A549 (cell line): ENCODE measurements at regions not wholly inside any gene's neighbourhood (a gene's known extent, or its start where the extent isn't known, plus 50 kb on each side); places are given as distances from the start of the nearest gene placed in this dataset.

Experiments
- ATAC-seq, 2 experiments: fragments of 200-7000 bp in 1 of 2; fragments of >200 bp in 1 of 2; cut with Nextera tagmentation in 1 of 2; cut with Tn5 transposase in 1 of 2; 3 replicates each; pipeline versions ENCODE4 v1.8.0 to v1.9.1; 2018 to 2020; ENCODE audit warnings: mild to moderate bottlenecking in 1 of 2, moderate library complexity in 1 of 2
- CTCF ChIA-PET: fragments of 300-600 bp; sonication (Branson Sonifier 250); formaldehyde crosslinking; extraction: SDS; loops from one replicate; lab custom pipeline; 2021; ENCODE audit warnings: antibody characterized with exemption, inconsistent platforms; lab: Yijun Ruan, JAX
- POLR2A ChIA-PET: fragments of 350-600 bp; formaldehyde crosslinking; extraction: SDS; loops from one replicate; lab custom pipeline; 2021; ENCODE audit warnings: antibody characterized with exemption, inconsistent platforms; lab: Yijun Ruan, JAX
- DNase-seq, 2 experiments: peaks; one replicate each; pipeline versions ENCODE4 v3.0.0 to v3.0.0-alpha.2; 2011 to 2016; ENCODE audit warnings: low read depth in 1 of 2, low spot score in 1 of 2
- FAIRE-seq: peaks from 2 replicates; lab custom pipeline; 2011; peaks lifted over from hg19 to GRCh38; lab: Jason Lieb, UNC
- H3K27ac ChIP-seq, 2 experiments: fragments of >200 bp; sonication (Bioruptor Twin); formaldehyde crosslinking; 3 replicates each; pipeline ENCODE4 v1.5.1; 2016 to 2017
- H3K4me1 ChIP-seq: fragments of >200 bp; sonication (Bioruptor Twin); formaldehyde crosslinking; 3 replicates; pipeline ENCODE4 v1.6.1; 2016
- H3K4me2 ChIP-seq: fragments of >200 bp; sonication (Bioruptor Twin); formaldehyde crosslinking; 3 replicates; pipeline ENCODE4 v1.6.1; 2016
- H3K4me3 ChIP-seq: fragments of >200 bp; sonication (Bioruptor Twin); formaldehyde crosslinking; 3 replicates; pipeline ENCODE4 v1.5.1; 2016
- H3K9me3 ChIP-seq: fragments of >200 bp; sonication (Bioruptor Twin); formaldehyde crosslinking; 3 replicates; pipeline ENCODE4 v1.6.1; 2016
- CHD4 ChIP-seq: fragments of 200-600 bp; sonication (generic); IDR thresholded peaks from 2 replicates; pipeline ENCODE4 v1.6.1; 2016; ENCODE audit warnings: antibody characterized with exemption, mild to moderate bottlenecking, borderline replicate concordance
- EP300 ChIP-seq, 2 experiments: fragments of >200 bp; sonication (Bioruptor Twin); formaldehyde crosslinking; IDR thresholded peaks; 2 replicates in 1 of 2; 3 replicates in 1 of 2; pipeline ENCODE4 v1.6.1; 2016 to 2017
- FOSL2 ChIP-seq, 2 experiments: fragments of 450-650 bp in 1 of 2; fragments of >200 bp in 1 of 2; sonication (Bioruptor Twin) in 1 of 2; formaldehyde crosslinking; IDR thresholded peaks; 2 replicates each; pipeline versions ENCODE4 v1.5.0 to v1.6.1; 2016 to 2020; ENCODE audit warnings: mild to moderate bottlenecking in 1 of 2, moderate library complexity in 1 of 2
- FOXS1 ChIP-seq: fragments of 250-450 bp; sonication (Bioruptor Pico); IDR thresholded peaks from 2 replicates; pipeline ENCODE4 v1.5.0; 2020; ENCODE audit warnings: mild to moderate bottlenecking, moderate library complexity
- GATA3 ChIP-seq: IDR thresholded peaks from 2 replicates; pipeline ENCODE4 v1.6.1; 2012; ENCODE audit warnings: borderline replicate concordance
- HDAC2 ChIP-seq: fragments of 200-600 bp; sonication (generic); IDR thresholded peaks from 2 replicates; pipeline ENCODE4 v1.6.1; 2016
- JUN ChIP-seq, 2 experiments: fragments of >200 bp; sonication (Bioruptor Twin); formaldehyde crosslinking; IDR thresholded peaks; 2 replicates in 1 of 2; 3 replicates in 1 of 2; pipeline ENCODE4 v1.6.1; 2016 to 2017
- JUNB ChIP-seq: fragments of >200 bp; sonication (Bioruptor Twin); formaldehyde crosslinking; IDR thresholded peaks from 2 replicates; pipeline ENCODE4 v1.6.1; 2016
- KDM1A ChIP-seq: fragments of 200-600 bp; sonication (generic); IDR thresholded peaks from 2 replicates; pipeline ENCODE4 v1.6.1; 2016; ENCODE audit warnings: low read depth, mild to moderate bottlenecking
- NFE2L2 ChIP-seq: fragments of 150-350 bp; conservative IDR thresholded peaks from 2 replicates; pipeline ENCODE4 v1.6.1; 2014; ENCODE audit warnings: low read length
- POLR2AphosphoS2 ChIP-seq: conservative IDR thresholded peaks from 2 replicates; pipeline ENCODE4 v1.6.1; 2012; ENCODE audit warnings: low read length, improper control_type of control experiment, inconsistent platforms
- RAD21 ChIP-seq, 2 experiments: fragments of >200 bp in 1 of 2; sonication (Bioruptor Twin) in 1 of 2; formaldehyde crosslinking in 1 of 2; IDR thresholded peaks in 1 of 2; conservative IDR thresholded peaks in 1 of 2; 2 replicates in 1 of 2; 3 replicates in 1 of 2; pipeline ENCODE4 v1.6.1; 2012 to 2018; ENCODE audit warnings: inconsistent platforms in 1 of 2
- RNF2 ChIP-seq: fragments of 200-600 bp; sonication (generic); IDR thresholded peaks from 2 replicates; pipeline ENCODE4 v1.6.1; 2016; ENCODE audit warnings: low read depth, mild to moderate bottlenecking, antibody characterized with exemption, moderate library complexity, borderline replicate concordance
- TFCP2L1 ChIP-seq: fragments of 250-450 bp; sonication (Bioruptor Pico); IDR thresholded peaks from 2 replicates; pipeline ENCODE4 v1.5.0; 2021; ENCODE audit warnings: mild to moderate bottlenecking
- ZSCAN20 ChIP-seq: fragments of 250-450 bp; sonication (Bioruptor Pico); IDR thresholded peaks from 2 replicates; pipeline ENCODE4 v1.8.0; 2022; ENCODE audit warnings: mild to moderate bottlenecking, moderate library complexity
- WGBS: methylation state at CpG from one replicate; pipeline ENCODE4 v1.1.6; 2017; ENCODE audit errors: missing lambda C conversion rate; 5-methylcytosine and 5-hydroxymethylcytosine counted together
- TF ChIP-seq, protein P1 (sequence below): fragments of 450-650 bp; IDR thresholded peaks from 2 replicates; pipeline ENCODE4 v1.6.1; 2014; ENCODE audit warnings: antibody characterized with exemption
- TF ChIP-seq, protein P2 (sequence below): fragments of 250-450 bp; sonication (Bioruptor Pico); IDR thresholded peaks from 2 replicates; pipeline ENCODE4 v1.5.0; 2020; ENCODE audit warnings: low read depth, mild to moderate bottlenecking, moderate library complexity
- TF ChIP-seq, protein P3 (sequence below): fragments of 150-350 bp; IDR thresholded peaks from 2 replicates; pipeline ENCODE4 v1.6.1; 2014; ENCODE audit warnings: low read depth, mild to moderate bottlenecking, low read length
- TF ChIP-seq, protein P4 (sequence below): IDR thresholded peaks from 2 replicates; pipeline ENCODE4 v1.6.1; 2012

DNA sequence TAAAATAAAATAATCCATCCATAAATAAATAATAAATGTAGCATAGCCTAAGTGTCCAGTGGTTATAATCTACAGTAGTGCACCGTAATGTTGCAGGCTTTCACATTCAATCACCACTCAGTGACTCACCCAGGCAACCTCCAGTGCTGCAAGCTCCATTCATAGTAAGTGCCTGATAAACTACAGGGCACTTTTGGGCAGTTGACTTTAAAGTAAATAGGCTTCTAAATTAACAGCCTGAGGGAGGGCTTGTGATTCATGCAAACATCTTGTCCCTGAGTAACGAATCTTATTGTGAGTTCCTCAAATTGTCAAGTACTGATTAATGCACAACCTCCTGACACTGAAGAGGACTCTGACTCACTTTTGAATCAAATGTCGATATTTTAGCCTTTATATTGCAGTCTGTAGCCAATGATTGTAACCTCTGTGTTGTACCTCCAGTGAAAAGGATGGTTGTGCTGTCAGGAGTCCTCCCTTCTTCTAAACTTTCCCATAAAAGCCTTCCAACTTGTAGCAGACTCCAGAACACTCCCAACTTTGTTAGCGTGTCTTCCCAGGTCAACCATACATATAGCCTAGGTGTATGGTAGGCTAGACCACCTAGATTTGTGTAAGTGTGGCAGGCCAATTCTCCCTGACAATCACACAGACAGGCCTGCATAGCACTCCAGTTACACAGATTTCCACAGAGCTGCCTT is 55.0 kb upstream of the BICD1 start:
- Histone ChIP-seq H3K27ac (peak overlapping the region; percentile 68 to 74), H3K4me2 (peak overlapping the region; percentile 71), H3K4me1 (peaks cover 28% of the 10 kb centered on the region), H3K9me3 (no peaks in the 10 kb centered on the region), H3K4me3 (no peak overlapping the region)
- TF ChIP-seq, protein P1, sequence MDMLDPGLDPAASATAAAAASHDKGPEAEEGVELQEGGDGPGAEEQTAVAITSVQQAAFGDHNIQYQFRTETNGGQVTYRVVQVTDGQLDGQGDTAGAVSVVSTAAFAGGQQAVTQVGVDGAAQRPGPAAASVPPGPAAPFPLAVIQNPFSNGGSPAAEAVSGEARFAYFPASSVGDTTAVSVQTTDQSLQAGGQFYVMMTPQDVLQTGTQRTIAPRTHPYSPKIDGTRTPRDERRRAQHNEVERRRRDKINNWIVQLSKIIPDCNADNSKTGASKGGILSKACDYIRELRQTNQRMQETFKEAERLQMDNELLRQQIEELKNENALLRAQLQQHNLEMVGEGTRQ, result no peak
- TF ChIP-seq GATA3 (peak; percentile 77; the same call in 1 of the 2 replicates), JUNB (peak; percentile 79), POLR2AphosphoS2 (no peak), ZSCAN20 (CRISPR knock-in tag) (no peak), CHD4 (no peak), TFCP2L1 (CRISPR knock-in tag) (no peak), FOSL2 (IDR thresholded peaks at IDR 0.05) (peak; percentile 56; the same call in 1 of the 2 replicates), FOSL2 (CRISPR knock-in tag; IDR thresholded peaks at IDR 0.05) (peak; percentile 92), RAD21 (conservative IDR thresholded peaks at IDR 0.05 in 1 of 2, IDR thresholded peaks at IDR 0.05 in 1 of 2) (peak in 1 of 2 experiments; percentile 16; a peak in 1 of 5 replicates), RNF2 (no peak), JUN (IDR thresholded peaks at IDR 0.05) (peak in 1 of 2 experiments; percentile 36; a peak in 1 of 5 replicates), EP300 (IDR thresholded peaks at IDR 0.05) (peak in 1 of 2 experiments; percentile 32; a peak in 1 of 5 replicates)
- TF ChIP-seq, protein P2, sequence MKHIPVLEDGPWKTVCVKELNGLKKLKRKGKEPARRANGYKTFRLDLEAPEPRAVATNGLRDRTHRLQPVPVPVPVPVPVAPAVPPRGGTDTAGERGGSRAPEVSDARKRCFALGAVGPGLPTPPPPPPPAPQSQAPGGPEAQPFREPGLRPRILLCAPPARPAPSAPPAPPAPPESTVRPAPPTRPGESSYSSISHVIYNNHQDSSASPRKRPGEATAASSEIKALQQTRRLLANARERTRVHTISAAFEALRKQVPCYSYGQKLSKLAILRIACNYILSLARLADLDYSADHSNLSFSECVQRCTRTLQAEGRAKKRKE (CRISPR knock-in tag), result no peak
- TF ChIP-seq, protein P3, sequence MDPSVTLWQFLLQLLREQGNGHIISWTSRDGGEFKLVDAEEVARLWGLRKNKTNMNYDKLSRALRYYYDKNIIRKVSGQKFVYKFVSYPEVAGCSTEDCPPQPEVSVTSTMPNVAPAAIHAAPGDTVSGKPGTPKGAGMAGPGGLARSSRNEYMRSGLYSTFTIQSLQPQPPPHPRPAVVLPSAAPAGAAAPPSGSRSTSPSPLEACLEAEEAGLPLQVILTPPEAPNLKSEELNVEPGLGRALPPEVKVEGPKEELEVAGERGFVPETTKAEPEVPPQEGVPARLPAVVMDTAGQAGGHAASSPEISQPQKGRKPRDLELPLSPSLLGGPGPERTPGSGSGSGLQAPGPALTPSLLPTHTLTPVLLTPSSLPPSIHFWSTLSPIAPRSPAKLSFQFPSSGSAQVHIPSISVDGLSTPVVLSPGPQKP, result no peak
- TF ChIP-seq, protein P4, sequence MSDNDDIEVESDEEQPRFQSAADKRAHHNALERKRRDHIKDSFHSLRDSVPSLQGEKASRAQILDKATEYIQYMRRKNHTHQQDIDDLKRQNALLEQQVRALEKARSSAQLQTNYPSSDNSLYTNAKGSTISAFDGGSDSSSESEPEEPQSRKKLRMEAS, result peak; percentile 51; the same call in 1 of the 2 replicates
- FAIRE-seq (peak; percentile 76), ATAC-seq (peak; percentile 95 to 97), DNase-seq (peak; percentile 62 to 86)
- ChIA-PET CTCF (interaction anchor here (0.7 to 3.1 kb wide), 5 partner anchors 9 to 261 kb away, joined by 3 to 22 read pairs (median 4); no protein-coding TSS in a partner anchor), POLR2A (no interaction called here)
- 18% methylated on average over 4 of the region's 4 CpGs for WGBS

DNA sequence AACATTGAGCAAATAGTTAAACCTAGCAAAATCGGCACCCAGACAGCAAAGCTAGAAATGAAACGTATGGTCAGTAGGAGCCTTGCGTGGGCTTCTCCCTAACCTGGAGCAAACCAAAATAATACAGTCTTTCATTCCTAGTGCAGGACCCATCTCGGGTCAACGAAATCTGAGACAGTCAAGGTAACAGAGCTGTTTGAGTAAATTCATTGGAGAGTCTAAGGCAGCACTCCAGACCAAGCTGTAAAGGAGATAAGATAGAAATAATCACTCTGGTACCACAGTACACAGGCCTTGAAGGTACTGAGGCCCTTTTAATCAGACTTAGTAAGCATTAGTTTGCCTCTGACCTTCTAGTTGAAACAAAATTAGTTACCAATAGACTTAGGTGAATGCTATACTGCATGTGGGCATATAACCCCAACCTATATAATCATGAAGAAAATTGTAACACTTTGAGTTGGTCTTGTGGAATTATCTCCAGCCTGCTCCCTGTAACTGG is 54.4 kb upstream of the BICD1 start:
- POLR2A ChIA-PET, result no interaction called here
- Histone ChIP-seq H3K4me1 (peaks cover 28% of the 10 kb centered on the region), H3K4me3 (no peak overlapping the region), H3K9me3 (no peaks in the 10 kb centered on the region), H3K4me2 (peak overlapping the region; percentile 71), H3K27ac (peak overlapping the region; percentile 68 to 74)
- CTCF ChIA-PET, result interaction anchor here (0.6 to 0.8 kb wide), 3 partner anchors 8 to 303 kb away, joined by 3 to 6 read pairs (median 3); no protein-coding TSS in a partner anchor
- 51% methylated on average over 5 of the region's 5 CpGs for WGBS
- TF ChIP-seq KDM1A, result no peak
- TF ChIP-seq, protein P2 (CRISPR knock-in tag), result no peak
- TF ChIP-seq FOXS1 (CRISPR knock-in tag), result no peak
- no peak for TF ChIP-seq NFE2L2
- no peak for TF ChIP-seq POLR2AphosphoS2
- no peak for TF ChIP-seq HDAC2
- FAIRE-seq (no peak), ATAC-seq (peak in 1 of 2 experiments; percentile 36; a peak in 3 of 6 replicates), DNase-seq (no peak)
